ENCODE measurements at regions not wholly inside any gene's neighbourhood (a gene's known extent, or its start where the extent isn't known, plus 50 kb on each side); places are given as distances from the start of the nearest gene placed in this dataset.

- Histone ChIP-seq H3K36me3 (ENCODE audit: control insufficient read depth, insufficient read depth, low read length) (no peaks in the 10 kb centered on the region), H3K27me3 (ENCODE audit: control insufficient read depth, insufficient read depth, low read length) (no peaks in the 10 kb centered on the region), H3K4me3 (ENCODE audit: low read depth, low read length) (no peak overlapping the region)
- no peak for FAIRE-seq
- DNase-seq (ENCODE audit: low read depth), result no peak
- TF ChIP-seq CTCF (IDR thresholded peaks at IDR 0.05; ENCODE audit: insufficient read depth, low read length, severe bottlenecking), result no peak
These were observed 136.3 kb upstream of the SNX2 start for GRCh38 chr5:122638581-122638980.

- Histone ChIP-seq H3K4me3 (ENCODE audit: low read depth, low read length) (no peak overlapping the region), H3K27me3 (ENCODE audit: control insufficient read depth, insufficient read depth, low read length) (no peaks in the 10 kb centered on the region), H3K36me3 (ENCODE audit: control insufficient read depth, insufficient read depth, low read length) (no peaks in the 10 kb centered on the region)
- DNase-seq (ENCODE audit: low read depth) (no peak), FAIRE-seq (no peak)
- TF ChIP-seq CTCF (IDR thresholded peaks at IDR 0.05; ENCODE audit: insufficient read depth, low read length, severe bottlenecking), result no peak
These were observed 135.8 kb upstream of the SNX2 start for GRCh38 chr5:122639033-122639432.

- Histone ChIP-seq H3K4me3 (ENCODE audit: low read depth, low read length) (no peak overlapping the region), H3K27me3 (ENCODE audit: control insufficient read depth, insufficient read depth, low read length) (no peaks in the 10 kb centered on the region), H3K36me3 (ENCODE audit: control insufficient read depth, insufficient read depth, low read length) (no peaks in the 10 kb centered on the region)
- no peak for TF ChIP-seq CTCF (IDR thresholded peaks at IDR 0.05; ENCODE audit: insufficient read depth, low read length, severe bottlenecking)
- DNase-seq (ENCODE audit: low read depth) (peak; percentile 37), FAIRE-seq (no peak)
These were observed 135.0 kb upstream of the SNX2 start for GRCh38 chr5:122639864-122640263.

GRCh38 chr5:122649080-122649479, 125.8 kb upstream of the SNX2 start:
- DNase-seq (ENCODE audit: low read depth) (no peak), FAIRE-seq (no peak)
- H3K36me3 ChIP-seq (ENCODE audit: control insufficient read depth, insufficient read depth, low read length), result no peaks in the 10 kb centered on the region
- H3K4me3 ChIP-seq (ENCODE audit: low read depth, low read length), result no peak overlapping the region
- H3K27me3 ChIP-seq (ENCODE audit: control insufficient read depth, insufficient read depth, low read length), result no peaks in the 10 kb centered on the region
- TF ChIP-seq CTCF (IDR thresholded peaks at IDR 0.05; ENCODE audit: insufficient read depth, low read length, severe bottlenecking), result no peak

GRCh38 chr5:122653087-122654017, 121.5 kb upstream of the SNX2 start:
- Histone ChIP-seq H3K36me3 (ENCODE audit: control insufficient read depth, insufficient read depth, low read length) (no peaks in the 10 kb centered on the region), H3K4me3 (ENCODE audit: low read depth, low read length) (no peak overlapping the region), H3K27me3 (ENCODE audit: control insufficient read depth, insufficient read depth, low read length) (no peaks in the 10 kb centered on the region)
- no peak for TF ChIP-seq CTCF (IDR thresholded peaks at IDR 0.05; ENCODE audit: insufficient read depth, low read length, severe bottlenecking)
- FAIRE-seq (no peak), DNase-seq (ENCODE audit: low read depth) (peak; percentile 85)

Data from bronchial epithelial cell (primary cell).